GM19372 (cell line): ENCODE measurements at regions not wholly inside any gene's neighbourhood (a gene's known extent, or its start where the extent isn't known, plus 50 kb on each side); places are given as distances from the start of the nearest gene placed in this dataset.

Source experiments
- ATAC-seq: cut with Tn5 transposase; IDR thresholded peaks from one replicate; pipeline ENCODE4 v1.9.1; 2021; ENCODE audit warnings: mild to moderate bottlenecking, low read depth, moderate library complexity; ENCODE audit not compliant: unreplicated experiment

DNA sequence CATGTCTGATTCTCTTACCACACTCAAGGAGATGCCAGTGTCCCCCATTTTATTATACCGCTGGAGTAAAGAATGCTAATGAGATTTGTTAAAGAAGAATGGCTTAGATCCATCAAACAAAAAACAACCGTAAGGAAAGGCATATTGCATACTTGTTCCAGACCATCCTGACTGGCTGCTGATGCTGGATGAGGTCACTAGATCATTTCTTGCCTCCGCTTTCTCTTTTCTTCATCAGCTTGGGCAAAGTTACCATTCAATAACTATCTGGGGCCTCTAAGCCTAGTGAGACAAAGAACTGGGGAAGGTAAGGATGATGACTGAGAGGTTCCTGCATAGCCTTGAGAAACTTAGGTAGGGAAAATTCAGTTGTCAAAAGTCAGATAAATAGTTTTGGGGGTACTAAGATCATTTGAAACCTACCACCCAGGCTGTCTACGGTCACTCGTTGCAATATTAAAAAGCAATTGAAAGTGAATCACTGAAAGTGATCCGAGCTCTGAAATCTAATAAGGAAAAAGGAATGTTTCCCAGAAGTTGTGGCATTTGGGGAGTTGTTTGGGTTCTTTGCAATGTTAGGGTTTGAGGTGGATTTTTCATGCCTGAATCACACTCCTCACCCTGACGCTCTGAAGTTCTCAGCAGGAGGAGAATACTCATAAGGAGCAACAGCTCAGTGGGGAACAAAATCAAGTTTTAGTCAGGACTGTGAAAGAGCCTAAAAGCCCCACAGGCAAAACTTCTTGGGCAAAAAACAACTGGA is 176.8 kb downstream of the HHIPL2 start:
- ATAC-seq: no peak

DNA sequence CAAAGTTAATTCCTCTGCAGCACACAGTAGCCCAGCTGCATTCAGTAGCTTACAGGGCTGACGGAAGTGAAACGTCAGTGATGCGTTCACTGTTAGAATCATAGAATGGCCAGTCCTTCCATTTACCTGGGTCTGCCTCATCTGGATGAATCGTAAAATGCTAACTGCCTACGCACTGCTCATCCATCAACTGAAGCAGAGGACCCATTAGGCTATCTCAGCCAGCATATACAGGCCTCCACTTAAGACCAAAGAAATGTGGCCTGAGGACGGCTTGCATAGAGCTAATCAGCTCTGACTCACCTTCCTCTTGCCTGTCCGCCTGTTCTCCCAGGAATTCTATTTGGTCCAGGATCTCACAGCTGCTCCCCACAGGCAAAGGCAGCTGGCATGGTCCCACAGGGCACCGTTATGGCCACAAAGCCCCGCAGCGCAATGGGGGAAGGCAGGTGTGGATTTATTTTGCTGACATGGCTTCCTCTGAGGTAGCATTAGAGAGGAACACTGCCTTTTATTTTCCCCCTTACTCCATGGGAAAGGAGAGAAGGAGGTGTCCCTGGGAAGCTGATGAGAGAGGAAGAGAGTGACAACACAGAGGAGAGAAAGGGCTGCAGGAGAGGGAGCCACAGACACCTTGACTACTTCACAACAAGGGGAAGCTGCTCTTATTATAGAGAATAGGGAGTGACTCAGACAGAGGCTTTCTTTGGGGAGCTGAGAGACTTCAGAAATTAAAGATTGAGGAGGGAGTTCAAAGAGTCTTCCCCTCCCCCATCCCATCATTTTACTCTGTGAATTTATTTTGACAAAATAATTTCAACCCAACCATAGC is 177.6 kb downstream of the HHIPL2 start:
- ATAC-seq: no peak

DNA sequence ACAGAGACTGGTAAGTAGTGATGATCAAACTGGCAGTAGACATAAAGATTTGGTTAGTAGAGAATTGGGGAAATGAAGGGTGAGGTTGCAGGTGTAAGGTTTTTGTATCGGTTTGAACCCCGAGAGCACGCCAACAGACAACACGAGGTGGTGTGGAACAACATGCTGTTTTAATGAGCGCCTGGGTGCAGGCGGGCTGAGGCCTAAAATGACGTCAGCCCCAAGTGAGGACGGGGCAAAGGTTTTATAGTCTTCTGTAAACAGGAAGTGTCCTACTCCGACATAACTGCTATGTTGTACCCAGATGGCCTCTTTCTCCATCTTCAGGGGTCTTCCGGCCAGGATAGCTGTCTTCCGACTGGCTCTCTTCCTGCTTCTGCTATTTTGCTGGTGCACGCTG is 178.8 kb downstream of the HHIPL2 start:
- no peak for ATAC-seq

DNA sequence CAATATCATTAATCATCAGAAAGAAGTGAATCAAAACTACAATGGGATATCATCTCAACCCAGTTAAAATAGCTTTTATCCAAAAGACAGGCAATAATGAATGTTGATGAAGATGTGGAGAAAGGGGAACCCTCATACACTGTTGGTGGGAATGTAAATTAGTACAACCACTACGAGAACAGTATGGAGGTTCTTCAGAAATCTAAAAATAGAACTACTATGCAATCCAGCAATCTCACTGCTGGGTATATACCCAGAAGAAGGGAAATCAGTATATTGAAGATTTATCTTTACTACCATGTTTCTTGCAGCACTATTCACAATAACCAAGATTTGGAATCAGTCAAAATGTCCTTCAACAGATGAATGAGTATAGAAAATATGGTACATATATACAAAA is 189.8 kb downstream of the HHIPL2 start:
- ATAC-seq: no peak

DNA sequence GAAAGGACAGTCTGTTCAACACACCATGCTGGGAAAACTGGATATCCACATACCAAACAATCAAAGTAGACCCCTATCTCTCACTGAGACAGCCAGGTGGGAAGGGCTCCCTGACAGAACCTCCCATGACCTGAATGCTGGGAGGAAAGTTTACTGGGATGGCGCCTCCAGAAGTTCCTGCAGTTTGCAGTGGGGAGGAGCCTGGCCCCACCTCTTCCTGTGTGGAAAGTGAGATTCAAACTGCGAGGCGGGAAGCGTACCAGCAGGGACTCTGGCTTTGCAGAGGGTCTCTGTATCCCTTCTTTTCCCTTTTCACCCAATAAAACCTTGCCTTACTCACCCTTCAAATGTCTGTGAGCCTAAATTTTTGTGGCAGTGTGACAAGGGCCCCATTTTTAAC is 190.7 kb downstream of the HHIPL2 start:
- no peak for ATAC-seq

DNA sequence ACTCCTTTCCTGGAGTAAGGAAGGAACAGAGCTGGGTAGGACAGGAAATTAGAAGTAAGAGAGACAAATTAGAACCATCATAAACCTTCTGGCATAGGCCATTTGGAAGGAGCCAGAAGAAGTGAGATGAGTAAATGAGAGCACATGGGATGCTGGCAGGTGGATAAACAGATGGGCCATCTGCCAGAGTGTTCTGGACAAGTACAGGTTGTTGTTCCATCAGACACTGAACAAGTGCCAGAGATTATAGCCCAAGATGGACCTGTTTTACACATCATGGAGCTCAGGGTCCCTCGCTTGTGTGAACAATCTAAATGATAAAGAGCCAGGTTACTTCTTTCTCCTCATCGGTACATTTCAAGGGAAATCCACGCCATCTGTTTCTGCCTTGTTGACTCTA is 200.3 kb downstream of the HHIPL2 start:
- no peak for ATAC-seq

DNA sequence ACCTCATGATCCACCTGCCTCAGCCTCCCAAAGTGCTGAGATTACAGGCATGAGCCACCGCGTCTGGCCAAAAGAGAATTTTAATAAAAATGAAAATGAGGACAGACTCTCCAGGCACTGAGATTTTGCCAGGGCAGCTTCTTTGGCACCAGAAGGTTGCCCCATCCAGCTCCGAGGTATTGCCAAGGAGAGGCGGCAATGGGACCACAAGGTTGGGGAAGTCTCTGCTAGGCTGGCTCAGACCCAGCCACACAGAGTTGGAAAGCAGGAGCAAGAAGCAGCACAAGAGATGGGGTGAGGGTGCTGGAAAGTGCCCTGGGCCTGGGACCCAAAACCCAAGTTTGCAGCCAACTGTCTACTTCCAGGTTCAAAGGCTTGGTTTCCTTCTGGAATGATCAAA is 200.9 kb downstream of the HHIPL2 start:
- no peak for ATAC-seq

DNA sequence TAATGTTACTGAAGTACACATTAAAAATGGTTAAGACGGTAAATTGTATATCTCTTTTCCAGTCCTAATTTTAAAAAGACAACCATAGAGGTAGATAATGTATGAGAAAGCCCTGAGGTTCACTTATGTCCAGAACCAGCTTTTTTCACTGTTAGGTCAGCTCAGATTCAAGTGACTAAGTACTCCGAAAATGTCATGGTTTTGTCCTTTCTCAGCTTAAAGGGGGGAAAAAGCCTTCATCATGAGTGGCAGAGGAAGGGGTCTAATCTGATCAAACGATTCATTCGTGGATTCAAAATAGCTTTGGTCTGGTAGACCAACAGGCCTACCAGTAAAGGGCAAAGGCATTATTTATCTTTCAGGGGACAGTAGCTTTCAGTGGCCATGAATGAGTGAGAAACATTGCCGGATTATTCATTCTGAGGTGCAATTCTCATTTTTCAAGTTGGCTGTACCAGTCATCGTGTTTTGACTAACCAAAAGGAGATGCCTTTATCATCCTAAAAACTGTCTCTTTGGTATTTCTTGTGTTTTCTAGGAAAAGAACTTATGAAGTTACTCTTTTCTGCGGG is 208.4 kb downstream of the HHIPL2 start:
- ATAC-seq: no peak

DNA sequence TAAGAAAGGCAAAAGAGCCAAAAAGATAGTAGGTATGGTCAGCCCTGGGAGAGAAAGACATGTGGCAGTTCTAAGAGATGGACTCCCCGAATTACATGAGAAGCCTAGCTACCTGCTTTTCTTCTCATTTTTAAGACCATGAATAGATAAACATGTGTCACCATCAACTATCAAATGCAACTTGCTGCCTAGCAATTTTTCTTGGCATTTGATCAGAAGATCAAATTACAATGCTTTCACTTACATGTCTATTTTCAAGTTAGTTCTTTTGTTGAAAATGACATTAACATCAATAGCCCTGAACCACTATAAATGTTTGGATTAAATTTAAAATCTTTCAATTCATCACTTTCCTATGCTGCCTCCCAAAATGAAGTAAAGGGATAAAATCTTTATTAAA is 212.3 kb downstream of the HHIPL2 start:
- no peak for ATAC-seq

DNA sequence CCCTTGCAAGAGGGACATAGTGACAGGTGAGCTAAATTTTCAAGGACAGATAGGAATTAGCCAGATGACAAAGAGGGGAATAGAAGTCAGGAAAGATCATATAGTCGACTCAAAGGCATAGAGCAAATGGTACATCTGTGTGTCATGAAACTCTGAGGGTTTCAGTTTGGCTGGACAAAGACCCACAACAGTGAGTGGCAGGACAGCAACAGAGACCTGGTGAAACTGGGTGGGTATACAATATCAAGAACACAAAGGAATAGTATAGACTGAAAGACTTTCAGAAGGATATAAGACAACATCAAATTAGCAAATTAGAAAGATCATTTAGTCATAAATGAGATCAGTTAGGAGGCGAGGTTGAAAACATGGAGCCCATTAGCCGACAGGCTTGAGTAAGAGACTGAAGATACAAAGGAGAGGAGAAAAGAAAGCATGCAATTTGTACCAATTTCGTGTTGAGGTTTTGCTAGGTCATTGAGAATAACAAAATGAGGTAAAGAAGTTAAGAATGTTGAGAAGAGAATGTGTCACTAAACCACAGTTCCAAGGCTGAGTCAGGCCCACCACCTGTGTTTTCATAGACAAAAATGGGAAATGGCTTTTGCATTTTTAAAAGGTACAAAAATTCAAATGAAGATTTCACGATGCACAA is 213.8 kb downstream of the HHIPL2 start:
- no peak for ATAC-seq

DNA sequence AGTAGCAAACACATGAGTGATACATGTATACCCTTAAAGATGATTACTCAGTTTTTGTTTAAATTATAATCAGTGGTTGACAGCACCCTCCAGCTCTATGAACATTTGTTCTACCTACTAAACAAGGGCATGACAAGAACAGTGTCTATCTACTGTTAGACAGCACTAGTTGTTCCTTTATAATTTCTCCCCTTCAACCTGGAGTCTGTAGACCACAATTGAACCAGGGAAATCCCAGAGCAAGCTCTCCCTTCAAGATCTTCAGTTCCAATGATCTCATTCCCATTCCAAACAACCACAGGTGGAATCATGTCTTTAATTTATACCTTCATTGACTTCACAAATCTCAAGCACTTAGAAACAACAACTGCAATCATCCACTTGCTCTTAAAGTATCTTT is 216.1 kb downstream of the HHIPL2 start:
- ATAC-seq: no peak

DNA sequence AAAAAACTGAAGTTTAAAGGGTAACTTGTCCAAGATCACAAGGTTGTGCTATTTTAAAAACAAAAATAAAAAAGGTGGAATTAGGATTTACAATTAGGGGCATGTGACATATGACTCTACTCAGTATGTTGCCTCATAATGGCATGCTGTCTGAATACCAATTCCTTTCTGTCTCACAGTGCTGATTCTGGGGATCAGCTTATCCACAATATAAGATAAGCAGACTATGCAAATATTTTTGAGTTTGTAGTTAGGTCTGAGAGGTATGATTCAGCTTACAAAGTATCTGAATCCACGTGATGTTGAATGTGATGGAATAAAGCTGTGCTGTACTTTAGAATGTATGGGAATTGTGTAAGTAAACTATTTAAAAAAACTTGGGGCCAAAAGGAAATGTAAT is 216.6 kb downstream of the HHIPL2 start:
- no peak for ATAC-seq

DNA sequence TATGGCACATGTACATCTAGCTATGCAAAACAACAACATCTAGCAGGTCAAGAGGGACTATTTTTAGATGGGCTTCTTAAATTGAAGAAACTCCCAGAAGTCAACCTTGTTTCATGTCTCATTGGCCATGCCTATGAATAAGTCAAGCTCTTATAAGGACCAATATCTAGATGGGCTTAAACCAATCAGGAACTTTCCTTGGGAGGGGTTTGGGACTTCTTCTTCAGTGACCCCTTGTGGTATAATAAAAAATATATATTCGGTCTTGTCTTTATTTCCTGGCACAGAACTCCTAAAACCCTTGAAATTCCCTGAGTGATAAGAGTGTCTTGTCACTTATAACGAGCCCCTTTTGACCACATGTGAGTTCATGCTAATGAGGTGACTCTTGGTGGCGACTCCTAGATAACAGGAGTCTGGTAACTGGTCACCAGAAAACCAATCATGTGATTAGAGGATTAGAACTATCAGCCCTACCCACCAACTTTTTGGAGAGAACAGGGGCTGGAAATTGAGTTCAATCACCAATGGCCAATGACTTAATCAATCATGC is 218.3 kb downstream of the HHIPL2 start:
- ATAC-seq: no peak

DNA sequence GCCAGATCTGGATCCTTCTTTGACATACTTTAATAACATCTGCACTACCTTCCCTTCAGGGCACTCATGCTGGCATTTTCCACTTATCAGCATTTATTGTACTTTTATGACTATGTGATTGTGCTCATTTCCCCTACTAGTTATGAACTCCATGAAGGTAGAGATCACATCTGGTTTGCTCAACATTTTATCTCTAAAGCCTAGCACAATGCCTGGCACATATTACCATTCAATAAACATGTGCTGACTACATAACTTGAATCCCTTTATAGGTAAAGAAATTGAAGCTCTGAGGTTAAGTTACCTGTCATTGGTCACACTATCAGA is 221.2 kb downstream of the HHIPL2 start:
- no peak for ATAC-seq

DNA sequence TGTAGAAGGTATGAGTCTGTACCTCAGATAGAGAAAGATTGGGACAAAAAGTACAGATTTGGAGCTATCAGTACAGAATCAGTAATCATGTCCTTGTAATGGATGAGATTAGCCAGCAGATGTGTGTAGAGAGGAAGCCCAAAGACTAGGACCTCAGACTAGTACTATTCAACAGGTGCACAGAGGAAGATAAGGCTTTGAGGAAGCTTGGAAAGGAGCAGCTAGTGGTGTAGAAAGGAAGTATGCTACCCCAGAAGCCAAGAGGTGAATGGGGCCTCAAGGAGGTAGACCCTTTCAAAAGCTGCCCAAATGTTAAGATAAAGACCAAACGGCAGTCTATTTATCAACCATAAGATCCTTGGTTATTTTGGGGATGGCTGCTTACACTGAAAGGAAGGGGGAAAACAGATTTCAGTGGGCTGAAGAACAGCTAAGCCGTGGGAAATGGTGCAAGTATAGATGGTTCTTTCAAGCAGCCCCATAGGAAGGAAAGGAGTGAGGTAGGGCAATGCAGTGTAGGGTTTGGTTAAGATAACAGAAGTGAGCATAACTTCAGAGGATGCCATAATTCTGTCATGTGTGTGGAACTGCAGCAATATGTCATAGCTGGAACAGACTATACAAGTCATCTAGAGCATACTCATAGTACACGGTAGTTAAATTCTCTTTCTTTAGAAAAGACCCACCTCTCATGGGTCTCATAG is 221.7 kb downstream of the HHIPL2 start:
- ATAC-seq: no peak

DNA sequence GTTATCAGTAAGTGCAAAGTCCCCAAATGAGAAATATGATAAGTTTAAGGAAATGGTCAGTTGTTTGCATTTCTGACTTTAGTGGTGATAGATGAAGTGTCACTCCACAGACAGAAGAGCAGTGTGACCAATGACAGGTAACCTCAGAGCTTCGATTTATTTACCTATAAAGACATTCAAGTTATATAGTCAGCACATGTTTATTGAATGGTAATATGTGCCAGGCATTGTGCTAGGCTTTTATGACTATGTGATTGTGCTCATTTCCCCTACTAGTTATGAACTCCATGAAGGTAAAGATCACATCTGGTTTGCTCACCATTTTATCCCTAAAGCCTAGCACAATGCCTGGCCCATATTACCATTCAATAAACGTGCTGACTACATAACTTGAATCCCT is 222.4 kb downstream of the HHIPL2 start:
- no peak for ATAC-seq

DNA sequence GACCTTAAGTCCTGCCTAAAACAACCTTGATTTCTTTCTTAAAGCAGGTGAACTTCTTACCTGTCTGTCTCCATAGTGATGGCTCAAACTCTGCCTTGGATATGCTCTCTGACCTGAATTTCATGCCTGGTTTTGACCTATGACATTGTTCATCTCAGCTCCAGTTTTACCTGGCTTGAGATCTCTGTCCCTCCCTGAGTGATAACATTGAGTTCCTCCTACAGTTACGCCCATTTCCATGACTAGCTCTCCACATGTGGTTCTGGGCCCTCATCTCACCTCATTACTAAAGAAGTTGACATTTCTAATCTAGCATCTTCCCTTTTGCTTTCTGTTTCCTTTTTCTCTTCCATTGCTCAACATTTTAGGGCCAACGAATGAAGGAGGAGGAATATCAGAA is 233.1 kb downstream of the HHIPL2 start:
- no peak for ATAC-seq

DNA sequence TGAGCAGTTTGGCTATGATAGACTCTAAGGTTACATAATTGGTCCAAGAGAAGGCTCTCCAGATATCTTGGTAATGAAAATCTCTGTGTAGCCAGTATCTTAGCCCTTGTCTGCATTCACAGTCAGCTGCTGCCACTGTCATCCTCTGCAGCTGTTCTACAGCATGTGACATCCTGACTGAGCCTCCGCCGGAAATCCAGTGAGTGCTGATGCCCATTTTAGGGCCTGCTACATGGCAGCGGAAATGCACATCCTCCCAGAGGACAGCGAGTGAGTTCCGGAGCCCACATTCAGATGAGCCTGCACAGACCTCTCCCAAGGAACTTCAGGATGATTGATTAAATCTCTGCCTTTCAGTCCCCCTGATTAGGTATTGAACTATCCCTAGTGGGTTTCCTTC is 237.1 kb downstream of the HHIPL2 start:
- no peak for ATAC-seq

DNA sequence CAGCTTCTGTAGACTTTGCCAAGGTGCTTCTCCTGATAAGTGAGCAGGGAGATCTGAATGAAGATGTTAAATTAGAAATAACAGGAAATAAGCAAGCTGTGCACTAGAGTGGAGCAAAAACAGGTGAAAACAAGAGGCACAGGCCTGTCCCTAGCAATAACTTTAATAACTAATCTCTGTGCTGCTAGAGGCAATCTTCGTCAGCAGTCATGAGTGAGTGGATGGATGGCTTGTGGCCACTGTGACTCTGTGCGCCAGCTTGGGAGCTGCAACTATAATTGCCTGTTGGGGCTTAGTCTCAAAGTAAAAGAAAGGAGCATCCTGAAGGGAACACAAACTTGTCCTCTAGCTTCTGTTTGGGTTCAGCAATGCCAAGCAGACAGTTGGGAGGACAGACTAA is 240.3 kb downstream of the HHIPL2 start:
- no peak for ATAC-seq

DNA sequence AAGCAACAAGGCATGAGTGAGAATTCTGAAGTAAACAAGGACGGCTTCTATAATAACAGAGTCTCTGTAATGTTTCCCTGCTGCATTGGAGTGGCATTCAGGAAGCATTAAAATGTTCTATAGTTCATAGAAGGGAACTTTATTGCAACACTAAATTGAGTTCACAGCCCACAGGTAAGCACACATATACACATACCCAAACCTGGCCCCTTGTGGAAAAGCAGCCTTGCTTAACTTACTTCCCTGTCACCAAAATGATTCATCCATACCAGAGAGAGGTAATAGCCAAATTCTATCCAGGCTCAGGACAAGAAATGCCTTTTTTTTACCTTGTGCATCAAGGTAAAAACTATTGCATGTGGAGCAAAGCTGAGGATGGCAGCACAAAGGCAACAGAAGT is 241.4 kb downstream of the HHIPL2 start:
- no peak for ATAC-seq
